Thyroid gland (tissue), 4 donors: ENCODE measurements at regions not wholly inside any gene's neighbourhood (a gene's known extent, or its start where the extent isn't known, plus 50 kb on each side); places are given as distances from the start of the nearest gene placed in this dataset.

Source experiments
- DNase-seq, 2 donors: peaks; one replicate each; pipeline ENCODE4 v3.0.0-alpha.2; 2019
- H3K27ac ChIP-seq, 3 donors: fragments of 200-600 bp; sonication (generic); 1 replicate in 2 of 3; 2 replicates in 1 of 3; pipeline ENCODE4 v1.5.1; 2016 to 2019; ENCODE audit warnings: mild to moderate bottlenecking in 1 of 3, moderate library complexity in 1 of 3
- H3K27me3 ChIP-seq: fragments of 200-600 bp; sonication (generic); one replicate; pipeline ENCODE4 v1.5.1; 2019
- H3K36me3 ChIP-seq, 2 donors: fragments of 200-600 bp; sonication (generic); one replicate each; pipeline ENCODE4 v1.5.1; 2016 to 2019
- H3K4me1 ChIP-seq, 2 donors: fragments of 200-600 bp; sonication (generic); one replicate each; pipeline ENCODE4 v1.5.1; 2017 to 2019
- H3K4me3 ChIP-seq, 3 donors: fragments of 200-600 bp; sonication (generic); replicated peaks in 1 of 3; 1 replicate in 2 of 3; 2 replicates in 1 of 3; pipeline ENCODE4 v1.5.1; 2016; ENCODE audit warnings: mild to moderate bottlenecking in 1 of 3
- H3K9me3 ChIP-seq: fragments of 200-600 bp; sonication (generic); one replicate; pipeline ENCODE4 v1.5.1; 2017
- POLR2A ChIP-seq, 2 donors: fragments of 450-650 bp; IDR thresholded peaks; one replicate each; pipeline ENCODE4 v1.6.1; 2017; ENCODE audit warnings: antibody characterized with exemption in 2 of 2, mild to moderate bottlenecking in 2 of 2, moderate library complexity in 1 of 2
- WGBS, 2 donors: methylation state at CpG; one replicate each; pipeline ENCODE4 v1.1.5; 2017; 5-methylcytosine and 5-hydroxymethylcytosine counted together
- intact Hi-C: fragments of 100-400 bp; cut with DNase I; formaldehyde crosslinking; loops from one replicate; pipeline ENCODE4 v1.15.1; 2023
- TF ChIP-seq, protein P1 (sequence below), 6 experiments: fragments of 200-600 bp in 3 of 6; fragments of 450-650 bp in 3 of 6; sonication (generic) in 3 of 6; IDR thresholded peaks; one replicate each; pipeline ENCODE4 v1.5.1; 2016 to 2019; ENCODE audit warnings: antibody characterized with exemption in 6 of 6, mild to moderate bottlenecking in 2 of 6, inconsistent platforms in 1 of 6, moderate library complexity in 1 of 6

DNA sequence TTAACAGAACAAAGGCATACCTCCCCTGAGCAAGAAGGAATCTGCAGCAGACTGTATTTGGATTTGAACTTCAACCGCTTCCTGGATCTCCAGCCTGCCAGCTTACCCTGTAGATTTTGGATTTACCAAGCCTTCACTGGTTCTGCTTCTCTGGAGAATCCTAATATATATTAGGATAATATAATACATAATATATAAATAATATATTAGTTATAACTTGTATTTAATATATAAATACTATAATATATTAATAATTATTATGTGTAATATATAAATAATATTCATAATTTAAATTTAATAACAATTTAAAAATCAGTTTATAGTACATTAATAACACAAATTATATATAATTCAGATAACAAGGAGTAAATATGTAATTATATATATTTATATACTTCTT is 121.4 kb downstream of the COX18 start:
- intact Hi-C loops: no loop called here
- H3K27ac ChIP-seq: no peak overlapping the region

DNA sequence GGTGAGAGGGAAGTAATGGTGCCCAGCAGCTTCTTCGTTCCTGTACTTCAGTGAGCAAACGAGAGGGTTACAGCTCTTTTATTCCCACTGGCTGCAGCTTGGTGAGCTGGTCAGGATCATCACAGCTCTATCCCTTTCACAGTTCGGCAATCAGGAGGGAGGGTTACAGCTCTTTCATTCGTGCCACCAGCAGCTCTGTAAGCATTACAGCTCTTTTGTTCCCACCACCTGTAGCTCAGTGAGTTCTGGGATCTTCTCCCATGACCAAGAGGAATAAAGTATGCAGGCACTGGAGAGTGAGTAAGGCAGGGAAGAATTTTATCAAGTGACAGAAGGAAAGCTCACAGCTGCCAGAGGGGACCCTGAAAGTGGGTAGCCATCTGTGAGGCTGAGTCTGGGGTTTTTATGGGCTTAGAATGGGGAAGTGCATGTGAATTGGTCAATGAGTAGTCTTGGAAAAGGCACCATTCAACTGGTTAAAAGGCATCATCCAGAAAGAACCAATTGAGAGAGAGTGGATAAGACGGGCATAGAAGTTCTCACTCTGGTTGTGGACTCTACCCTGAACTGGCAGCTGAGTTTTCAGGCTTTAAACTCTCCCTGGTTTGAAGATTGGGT is 123.7 kb downstream of the COX18 start:
- intact Hi-C loops: no loop called here
- DNase-seq: no peak
- H3K36me3 ChIP-seq: no peaks in the 10 kb centered on the region
- TF ChIP-seq, protein P1, sequence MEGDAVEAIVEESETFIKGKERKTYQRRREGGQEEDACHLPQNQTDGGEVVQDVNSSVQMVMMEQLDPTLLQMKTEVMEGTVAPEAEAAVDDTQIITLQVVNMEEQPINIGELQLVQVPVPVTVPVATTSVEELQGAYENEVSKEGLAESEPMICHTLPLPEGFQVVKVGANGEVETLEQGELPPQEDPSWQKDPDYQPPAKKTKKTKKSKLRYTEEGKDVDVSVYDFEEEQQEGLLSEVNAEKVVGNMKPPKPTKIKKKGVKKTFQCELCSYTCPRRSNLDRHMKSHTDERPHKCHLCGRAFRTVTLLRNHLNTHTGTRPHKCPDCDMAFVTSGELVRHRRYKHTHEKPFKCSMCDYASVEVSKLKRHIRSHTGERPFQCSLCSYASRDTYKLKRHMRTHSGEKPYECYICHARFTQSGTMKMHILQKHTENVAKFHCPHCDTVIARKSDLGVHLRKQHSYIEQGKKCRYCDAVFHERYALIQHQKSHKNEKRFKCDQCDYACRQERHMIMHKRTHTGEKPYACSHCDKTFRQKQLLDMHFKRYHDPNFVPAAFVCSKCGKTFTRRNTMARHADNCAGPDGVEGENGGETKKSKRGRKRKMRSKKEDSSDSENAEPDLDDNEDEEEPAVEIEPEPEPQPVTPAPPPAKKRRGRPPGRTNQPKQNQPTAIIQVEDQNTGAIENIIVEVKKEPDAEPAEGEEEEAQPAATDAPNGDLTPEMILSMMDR (IDR thresholded peaks at IDR 0.05): no peak
- no peak for TF ChIP-seq POLR2A (IDR thresholded peaks at IDR 0.05)
- no peaks in the 10 kb centered on the region for H3K4me1 ChIP-seq
- H3K27ac ChIP-seq: no peak overlapping the region
- H3K27me3 ChIP-seq: no peaks in the 10 kb centered on the region
- WGBS, 2 donors: 87 to 89% methylated on average over 5 of the region's 5 CpGs
- no peaks in the 10 kb centered on the region for H3K9me3 ChIP-seq
- no peak overlapping the region for H3K4me3 ChIP-seq

More for the DNA sequence above, 121.4 kb downstream of the COX18 start:
- TF ChIP-seq, protein P1 (IDR thresholded peaks at IDR 0.05): no peak
- no peak for TF ChIP-seq POLR2A (IDR thresholded peaks at IDR 0.05)
- no peak overlapping the region for H3K4me3 ChIP-seq
- H3K27me3 ChIP-seq: no peaks in the 10 kb centered on the region
- H3K9me3 ChIP-seq: no peaks in the 10 kb centered on the region
- WGBS, 2 donors: 95 to 96% methylated on average over 1 of the region's 1 CpG
- H3K4me1 ChIP-seq: peaks cover 0 to 3% of the 10 kb centered on the region in 2 donors
- DNase-seq: no peak
- no peaks in the 10 kb centered on the region for H3K36me3 ChIP-seq

DNA sequence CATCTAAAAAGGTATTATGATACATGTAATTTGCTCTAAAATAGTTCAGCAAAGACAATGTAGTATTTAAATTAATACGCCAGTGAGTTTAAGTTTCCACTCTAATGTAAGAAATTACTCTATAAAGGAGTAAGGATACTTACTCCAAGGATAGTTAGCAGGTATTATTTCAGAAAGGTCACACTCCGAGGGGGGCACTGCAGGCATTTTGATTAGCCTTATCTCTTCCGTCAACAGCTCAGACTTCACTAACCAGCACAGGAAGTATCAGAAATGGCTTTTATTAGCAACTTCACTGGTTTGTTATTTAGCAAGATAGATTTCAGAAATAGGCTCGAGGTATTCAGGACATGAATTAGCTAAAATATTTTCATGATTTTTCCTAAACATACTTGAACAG is 127.0 kb downstream of the COX18 start:
- intact Hi-C loops: no loop called here

DNA sequence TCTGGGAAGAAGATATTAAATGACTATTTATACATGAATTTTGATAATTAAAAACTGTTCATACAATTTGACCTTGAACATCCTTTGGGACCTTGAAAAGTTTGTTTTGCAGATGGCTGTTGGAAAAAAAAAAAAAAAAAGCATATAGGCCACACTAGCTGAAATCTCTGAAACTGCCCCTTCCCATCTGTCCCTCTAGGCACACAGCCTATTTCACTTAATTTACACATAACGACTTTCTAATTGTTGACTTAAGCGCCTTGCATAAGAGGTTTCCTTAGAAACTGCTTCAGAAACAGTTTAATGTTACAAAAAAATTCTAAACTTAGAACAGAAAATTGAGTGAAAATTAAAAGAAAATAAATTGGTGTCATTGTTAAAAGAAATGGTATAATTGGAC is 131.0 kb downstream of the COX18 start:
- intact Hi-C loops: no loop called here
- H3K9me3 ChIP-seq: no peaks in the 10 kb centered on the region
- no peak overlapping the region for H3K27ac ChIP-seq
- no peak for TF ChIP-seq POLR2A (IDR thresholded peaks at IDR 0.05)
- TF ChIP-seq, protein P1 (IDR thresholded peaks at IDR 0.05): no peak
- 24 to 35% methylated on average over 2 of the region's 2 CpGs for WGBS, 2 donors
- peaks cover 0 to 5% of the 10 kb centered on the region in 2 donors for H3K4me1 ChIP-seq
- no peaks in the 10 kb centered on the region for H3K27me3 ChIP-seq
- DNase-seq: no peak
- no peak overlapping the region for H3K4me3 ChIP-seq
- H3K36me3 ChIP-seq: no peaks in the 10 kb centered on the region

More for the DNA sequence above, 127.0 kb downstream of the COX18 start:
- Histone ChIP-seq H3K27me3 (no peaks in the 10 kb centered on the region), H3K9me3 (no peaks in the 10 kb centered on the region), H3K4me1 (peaks cover 0 to 5% of the 10 kb centered on the region in 2 donors), H3K27ac (no peak overlapping the region), H3K36me3 (no peaks in the 10 kb centered on the region), H3K4me3 (no peak overlapping the region)
- WGBS, 2 donors: 62 to 69% methylated on average over 4 of the region's 4 CpGs
- TF ChIP-seq POLR2A (IDR thresholded peaks at IDR 0.05): no peak
- TF ChIP-seq, protein P1 (IDR thresholded peaks at IDR 0.05): no peak
- DNase-seq: no peak

DNA sequence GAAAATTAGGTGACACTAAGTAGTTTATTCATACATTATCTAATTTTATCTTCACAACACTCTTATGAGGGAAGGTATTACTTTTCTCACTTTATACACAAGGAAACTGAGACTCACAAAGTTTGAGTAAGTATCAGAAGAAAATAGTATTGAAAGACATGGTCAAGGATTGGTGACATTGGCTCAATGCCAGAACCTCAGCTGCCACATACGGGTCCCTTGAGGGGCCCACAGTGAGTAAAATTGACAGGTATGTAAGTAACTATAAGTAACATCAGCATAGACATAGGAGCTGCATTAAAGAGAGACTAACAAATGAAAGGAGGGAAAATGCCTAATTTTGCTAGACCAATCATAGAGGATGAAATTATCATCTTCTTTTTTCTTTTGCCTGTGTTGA is 134.1 kb downstream of the COX18 start:
- no peak for DNase-seq
- Histone ChIP-seq H3K4me1 (peaks cover 0 to 5% of the 10 kb centered on the region in 2 donors), H3K36me3 (no peaks in the 10 kb centered on the region), H3K27me3 (no peaks in the 10 kb centered on the region), H3K27ac (no peak overlapping the region), H3K4me3 (no peak overlapping the region), H3K9me3 (no peaks in the 10 kb centered on the region)
- intact Hi-C loops: no loop called here
- 28 to 36% methylated on average over 1 of the region's 1 CpG for WGBS, 2 donors
- TF ChIP-seq POLR2A (IDR thresholded peaks at IDR 0.05): no peak
- TF ChIP-seq, protein P1 (IDR thresholded peaks at IDR 0.05): no peak
